GM12873 (cell line): ENCODE measurements at regions not wholly inside any gene's neighbourhood (a gene's known extent, or its start where the extent isn't known, plus 50 kb on each side); places are given as distances from the start of the nearest gene placed in this dataset.

Experiments
- TF ChIP-seq, protein P1 (sequence below): IDR thresholded peaks from 2 replicates; pipeline ENCODE4 v1.5.1; 2012; ENCODE audit warnings: low read depth, mild to moderate bottlenecking, moderate library complexity, low read length, control low read depth; ENCODE audit not compliant: insufficient read depth; ENCODE audit errors: missing control alignments

DNA sequence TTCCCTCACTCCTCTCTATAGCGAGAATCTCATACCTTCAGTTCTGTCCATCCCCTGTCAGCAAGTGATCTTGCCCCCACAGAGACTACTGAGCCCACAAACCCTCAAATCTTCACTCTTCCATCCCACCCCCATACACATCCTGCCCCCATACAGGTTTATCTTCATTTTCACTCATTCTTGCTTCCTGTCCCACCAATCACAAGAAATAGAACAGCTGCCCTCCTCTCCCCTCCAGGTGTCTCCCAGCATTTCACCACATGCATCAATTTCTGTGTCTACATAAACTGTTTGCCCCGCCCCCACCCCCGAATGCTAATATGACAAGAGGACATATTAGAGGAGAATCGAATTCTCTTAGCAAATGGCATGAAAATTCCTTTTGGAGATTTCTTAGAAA, 54.9 kb upstream of the CARMIL1 start:
- TF ChIP-seq, protein P1, sequence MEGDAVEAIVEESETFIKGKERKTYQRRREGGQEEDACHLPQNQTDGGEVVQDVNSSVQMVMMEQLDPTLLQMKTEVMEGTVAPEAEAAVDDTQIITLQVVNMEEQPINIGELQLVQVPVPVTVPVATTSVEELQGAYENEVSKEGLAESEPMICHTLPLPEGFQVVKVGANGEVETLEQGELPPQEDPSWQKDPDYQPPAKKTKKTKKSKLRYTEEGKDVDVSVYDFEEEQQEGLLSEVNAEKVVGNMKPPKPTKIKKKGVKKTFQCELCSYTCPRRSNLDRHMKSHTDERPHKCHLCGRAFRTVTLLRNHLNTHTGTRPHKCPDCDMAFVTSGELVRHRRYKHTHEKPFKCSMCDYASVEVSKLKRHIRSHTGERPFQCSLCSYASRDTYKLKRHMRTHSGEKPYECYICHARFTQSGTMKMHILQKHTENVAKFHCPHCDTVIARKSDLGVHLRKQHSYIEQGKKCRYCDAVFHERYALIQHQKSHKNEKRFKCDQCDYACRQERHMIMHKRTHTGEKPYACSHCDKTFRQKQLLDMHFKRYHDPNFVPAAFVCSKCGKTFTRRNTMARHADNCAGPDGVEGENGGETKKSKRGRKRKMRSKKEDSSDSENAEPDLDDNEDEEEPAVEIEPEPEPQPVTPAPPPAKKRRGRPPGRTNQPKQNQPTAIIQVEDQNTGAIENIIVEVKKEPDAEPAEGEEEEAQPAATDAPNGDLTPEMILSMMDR: no peak

DNA sequence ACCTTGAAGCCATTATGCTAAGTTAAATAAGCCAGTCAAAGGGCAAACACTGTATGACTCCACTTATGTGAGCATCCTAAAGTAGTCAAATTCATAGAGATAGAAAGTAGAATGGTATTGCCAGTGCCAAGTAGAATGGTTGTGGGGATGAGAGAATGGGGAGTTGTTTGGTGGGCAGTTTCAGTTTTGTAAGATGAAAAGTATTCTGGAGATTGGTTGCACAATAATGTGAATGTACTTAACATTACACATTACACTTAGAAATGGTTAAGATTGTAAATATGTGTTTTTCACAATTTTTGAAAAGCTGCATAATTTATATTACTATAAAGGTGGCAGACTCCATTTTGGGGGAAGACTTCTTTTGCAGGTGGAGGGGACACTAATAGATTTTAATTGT, 51.3 kb upstream of the CARMIL1 start:
- TF ChIP-seq, protein P1: no peak
